Left forelimb (tissue), 1 donor: ENCODE measurements at regions not wholly inside any gene's neighbourhood (a gene's known extent, or its start where the extent isn't known, plus 50 kb on each side); places are given as distances from the start of the nearest gene placed in this dataset.
"Not testable (repeated sequence)": the region's sequence is repeated elsewhere in the genome, so short reads cannot be mapped to it uniquely, and the experiment has no call there.

ENCODE experiments used
- DNase-seq: peaks from one replicate; pipeline ENCODE4 v3.0.0-alpha.2; 2018; ENCODE audit warnings: low spot score

GRCh38 chr2:91839904-91840868 lies 3031.0 kb upstream of the TEKT4 start:
- DNase-seq = no peak

GRCh38 chr2:91842264-91842663 lies 3029.0 kb upstream of the TEKT4 start:
- not testable (repeated sequence) for DNase-seq

DNA sequence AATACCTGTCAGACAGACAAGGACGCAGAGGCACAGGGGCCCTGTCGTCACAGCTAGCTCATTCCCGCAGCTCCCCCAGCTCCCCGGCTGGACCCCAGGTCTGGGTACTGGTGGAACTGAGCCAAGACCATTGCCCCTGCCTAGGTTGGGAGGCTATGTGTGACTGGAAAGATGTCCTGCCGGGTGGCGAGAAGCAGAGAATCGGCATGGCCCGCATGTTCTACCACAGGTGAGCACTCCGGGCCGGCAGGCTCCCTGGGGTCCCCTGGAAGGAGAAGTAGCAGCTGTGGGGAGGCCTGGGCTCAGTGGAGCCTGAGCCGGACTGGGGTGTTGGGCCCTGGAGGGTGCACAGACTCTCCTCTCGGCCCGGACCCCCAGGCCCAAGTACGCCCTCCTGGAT lies 3028.3 kb upstream of the TEKT4 start:
- DNase-seq = not testable (repeated sequence)

- DNase-seq = not testable (repeated sequence)
Measured at GRCh38 chr2:91843723-91844450, 3027.3 kb upstream of the TEKT4 start.

DNA sequence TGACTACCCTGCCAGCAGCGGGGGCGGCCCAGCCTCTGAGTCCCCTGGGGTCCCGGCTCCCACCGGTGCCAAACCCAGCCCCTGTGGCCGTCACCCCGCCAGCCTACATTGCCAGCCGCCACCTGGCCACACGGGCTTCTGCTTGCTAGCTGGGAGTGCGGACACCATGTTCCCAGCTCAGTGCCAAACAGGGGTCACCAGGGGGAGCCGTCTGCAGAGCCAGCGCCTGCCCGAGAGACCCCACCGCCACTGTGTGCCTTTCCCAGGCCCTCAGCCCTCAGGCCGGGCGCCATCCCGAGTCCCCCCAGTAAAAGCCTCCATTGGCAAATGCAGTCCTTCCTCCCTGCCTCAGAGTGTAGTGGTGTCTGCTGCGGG lies 3026.8 kb upstream of the TEKT4 start:
- not testable (repeated sequence) for DNase-seq

GRCh38 chr2:91846388-91846787 lies 3024.8 kb upstream of the TEKT4 start:
- DNase-seq = not testable (repeated sequence)

GRCh38 chr2:91851689-91852420 lies 3019.4 kb upstream of the TEKT4 start:
- DNase-seq = not testable (repeated sequence)

- DNase-seq = not testable (repeated sequence)
Measured at GRCh38 chr2:91856971-91857370, 3014.3 kb upstream of the TEKT4 start.

DNA sequence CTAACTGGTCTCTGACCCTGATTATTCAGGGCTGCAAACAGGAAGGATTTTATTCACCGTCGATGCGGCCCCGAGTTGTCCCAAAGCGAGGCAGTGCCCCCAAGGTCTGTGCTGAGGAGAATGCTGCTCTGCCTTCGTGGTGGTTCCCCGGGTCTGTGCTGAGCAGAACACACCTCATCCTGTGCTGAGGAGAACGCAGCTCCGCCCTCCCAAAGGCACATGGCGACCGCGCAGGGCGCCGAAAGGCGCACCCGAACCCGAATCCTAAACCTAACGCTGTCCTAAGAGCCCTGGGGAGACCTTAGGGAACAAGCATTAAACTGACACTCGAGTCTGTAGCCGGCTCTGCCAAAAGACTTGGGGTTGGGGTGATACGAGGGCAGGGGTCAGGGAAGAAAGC lies 3013.5 kb upstream of the TEKT4 start:
- not testable (repeated sequence) for DNase-seq

- not testable (repeated sequence) for DNase-seq
Measured at GRCh38 chr2:91871716-91872115, 2999.5 kb upstream of the TEKT4 start.

- DNase-seq = not testable (repeated sequence)
Measured at GRCh38 chr2:91873416-91873815, 2997.8 kb upstream of the TEKT4 start.

- DNase-seq = not testable (repeated sequence)
Measured at GRCh38 chr2:91877658-91878210, 2993.5 kb upstream of the TEKT4 start.

GRCh38 chr2:91895091-91895490 lies 2976.1 kb upstream of the TEKT4 start:
- not testable (repeated sequence) for DNase-seq

GRCh38 chr2:91917602-91918001 lies 2953.6 kb upstream of the TEKT4 start:
- not testable (repeated sequence) for DNase-seq
